Esophagus mucosa (tissue), 1 donor: ENCODE measurements at regions not wholly inside any gene's neighbourhood (a gene's known extent, or its start where the extent isn't known, plus 50 kb on each side); places are given as distances from the start of the nearest gene placed in this dataset.
"Not testable (repeated sequence)": the region's sequence is repeated elsewhere in the genome, so short reads cannot be mapped to it uniquely, and the experiment has no call there.

Experiments used
- ATAC-seq: fragments of 200-7000 bp; cut with Tn5 transposase; one replicate; pipeline ENCODE4 v1.9.1; 2020
- donor health status: DM: yes; HTN: yes; CAD: no.

GRCh38 chr4:45063696-45064095 is 337.3 kb upstream of the GNPDA2 start:
- no peak for ATAC-seq

DNA sequence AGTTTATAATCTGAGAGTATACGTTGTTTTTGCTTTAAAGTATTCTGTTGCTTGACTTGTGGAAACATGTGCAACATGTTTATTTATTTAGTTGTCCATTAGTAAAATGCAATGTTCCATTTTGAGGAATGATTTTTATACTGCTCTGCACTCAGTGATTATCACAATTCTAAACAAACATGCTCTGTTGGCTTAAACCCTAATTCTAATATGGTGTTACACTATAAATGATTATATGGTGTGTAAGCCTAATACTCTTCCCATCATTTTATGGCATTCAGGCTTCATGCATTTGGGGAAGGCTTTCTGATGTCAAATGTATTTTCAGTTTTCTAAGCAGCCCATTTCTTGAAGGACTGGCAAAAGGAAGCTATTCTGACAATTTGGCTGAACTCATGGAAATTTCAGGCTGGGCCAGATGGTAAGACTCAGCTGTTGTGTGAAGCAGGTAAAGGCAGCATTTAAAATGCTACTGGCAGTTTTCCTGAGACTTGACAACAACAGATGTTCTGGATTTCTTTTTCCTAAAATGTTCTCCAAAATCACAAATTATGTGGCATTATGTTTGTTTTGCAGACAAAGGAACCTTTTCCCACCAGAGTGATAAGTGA is 336.7 kb upstream of the GNPDA2 start:
- ATAC-seq, result no peak

DNA sequence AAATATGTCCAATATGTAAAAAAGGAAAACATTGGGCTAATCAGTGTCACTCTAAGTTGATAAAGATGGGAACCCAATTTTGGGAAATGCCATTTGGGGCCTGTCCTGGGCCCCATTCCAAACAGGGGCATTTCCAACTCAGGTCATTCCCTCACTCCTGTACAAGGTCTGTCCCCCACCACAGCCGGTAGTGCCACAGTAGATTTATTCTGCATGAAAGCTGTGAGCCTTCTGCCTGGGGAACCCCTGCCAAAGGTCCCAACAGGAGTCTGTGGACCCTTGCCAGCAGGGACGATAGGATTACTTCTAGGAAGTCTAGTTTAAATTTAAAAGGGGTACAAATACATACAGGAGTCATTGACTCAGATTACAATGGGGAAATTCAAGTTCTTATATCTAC is 317.6 kb upstream of the GNPDA2 start:
- ATAC-seq, result no peak

- no peak for ATAC-seq
Measured at GRCh38 chr4:45036677-45037076, 310.3 kb upstream of the GNPDA2 start.

DNA sequence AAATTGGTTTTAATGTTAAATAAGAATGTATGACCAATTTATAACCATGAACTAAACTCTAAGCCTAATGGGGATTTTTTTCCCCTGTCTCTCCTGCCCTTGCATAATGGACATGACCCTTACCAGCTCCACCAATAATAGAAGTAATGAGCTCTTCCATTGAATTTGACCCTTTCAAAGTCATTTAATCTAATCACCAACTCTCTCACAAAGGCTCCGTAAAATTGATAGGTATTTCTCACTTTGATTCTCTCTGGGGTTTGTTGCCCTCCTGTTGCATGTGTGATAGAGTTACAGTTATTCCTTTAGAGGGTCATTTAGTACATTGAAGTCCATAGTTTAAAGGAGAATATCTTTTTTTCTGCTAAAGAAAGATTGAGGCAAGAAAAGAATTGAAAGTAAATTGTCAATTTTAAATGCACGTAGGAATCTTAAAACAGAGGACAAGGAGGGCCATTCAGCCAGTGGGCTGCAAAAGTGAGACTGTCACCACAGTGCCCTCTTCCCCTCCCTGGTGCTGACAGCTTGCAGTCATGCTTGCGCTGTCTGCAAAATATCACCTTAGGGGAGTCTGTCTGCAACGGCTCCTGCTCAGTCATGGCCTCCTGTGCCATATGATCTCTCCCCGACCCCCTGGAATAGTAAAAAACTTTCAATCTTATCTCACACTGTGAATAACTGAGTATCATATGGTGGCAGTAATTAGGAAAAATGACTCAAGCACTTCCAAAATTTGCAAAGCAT is 307.5 kb upstream of the GNPDA2 start:
- ATAC-seq, result no peak

DNA sequence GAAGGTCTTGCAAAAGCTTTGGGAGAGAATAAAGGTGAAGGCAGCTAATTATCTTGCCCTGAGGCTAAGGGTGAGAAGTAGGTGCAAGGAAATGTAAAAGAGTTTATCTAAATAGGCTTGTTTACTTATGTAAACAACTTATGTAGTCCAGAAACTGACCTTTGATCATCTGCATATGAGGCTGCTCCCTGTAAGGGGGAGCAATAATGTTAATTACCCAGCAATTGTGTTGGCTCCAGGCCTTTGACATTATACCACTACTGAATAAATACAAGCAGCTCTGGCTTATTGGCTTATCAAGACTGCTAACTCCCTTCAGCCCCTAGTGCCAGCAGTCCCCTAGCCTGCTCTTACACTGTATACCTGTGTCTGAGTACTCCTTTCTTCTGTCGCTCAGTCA is 303.7 kb upstream of the GNPDA2 start:
- ATAC-seq, result no peak

GRCh38 chr4:45007508-45007907 is 281.2 kb upstream of the GNPDA2 start:
- no peak for ATAC-seq

DNA sequence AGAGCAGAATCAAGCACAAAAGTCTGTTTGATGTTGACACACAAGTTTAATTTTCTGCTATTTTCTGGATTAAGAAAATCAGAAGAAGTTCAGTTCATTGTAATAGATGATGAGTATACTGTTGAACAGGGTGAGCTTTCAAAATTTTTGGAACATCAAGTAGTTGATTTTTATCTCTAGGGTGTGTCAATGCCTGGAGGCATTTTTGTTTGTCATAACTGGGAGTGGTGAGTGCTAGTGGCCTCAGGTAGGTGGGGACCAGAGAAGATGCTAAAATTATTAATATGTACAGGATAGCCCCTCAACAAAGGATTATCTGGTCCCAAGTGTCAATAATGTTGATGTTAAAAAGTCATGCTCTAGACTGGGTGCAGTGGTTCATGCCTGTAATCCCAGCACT is 279.7 kb upstream of the GNPDA2 start:
- ATAC-seq, result no peak

DNA sequence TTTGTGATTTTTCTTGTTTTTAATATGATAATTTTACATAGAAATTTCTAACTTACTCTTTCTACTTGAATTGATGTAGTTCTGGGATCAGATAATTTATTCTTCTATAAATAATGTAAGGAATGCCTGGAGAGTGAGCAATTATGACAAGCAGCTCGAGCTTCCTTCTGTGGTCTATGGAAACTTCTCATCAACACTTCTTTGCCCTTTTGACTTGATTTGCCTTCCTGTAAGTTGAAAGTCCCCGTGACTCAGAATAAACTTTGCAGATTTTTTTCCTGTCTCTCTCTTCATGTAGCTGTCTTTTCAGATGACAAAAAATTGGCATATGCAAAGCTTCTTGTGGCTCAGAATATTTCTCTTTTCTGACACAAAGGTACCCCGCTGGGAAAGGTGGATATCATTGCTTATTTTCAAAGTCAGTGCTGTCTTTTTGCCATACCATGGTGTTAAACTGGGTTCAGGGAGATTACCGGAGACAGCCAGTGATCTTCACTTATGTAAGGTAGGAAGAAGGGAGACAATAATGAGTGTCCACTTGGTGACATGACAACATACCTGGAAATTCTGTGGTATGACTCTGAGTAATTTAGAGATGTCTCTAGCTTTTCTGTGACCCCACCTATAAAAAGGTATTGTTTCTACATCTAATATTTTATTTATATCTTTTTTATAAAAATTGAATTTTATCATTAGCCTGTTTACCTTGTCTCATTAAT is 278.6 kb upstream of the GNPDA2 start:
- ATAC-seq, result no peak

DNA sequence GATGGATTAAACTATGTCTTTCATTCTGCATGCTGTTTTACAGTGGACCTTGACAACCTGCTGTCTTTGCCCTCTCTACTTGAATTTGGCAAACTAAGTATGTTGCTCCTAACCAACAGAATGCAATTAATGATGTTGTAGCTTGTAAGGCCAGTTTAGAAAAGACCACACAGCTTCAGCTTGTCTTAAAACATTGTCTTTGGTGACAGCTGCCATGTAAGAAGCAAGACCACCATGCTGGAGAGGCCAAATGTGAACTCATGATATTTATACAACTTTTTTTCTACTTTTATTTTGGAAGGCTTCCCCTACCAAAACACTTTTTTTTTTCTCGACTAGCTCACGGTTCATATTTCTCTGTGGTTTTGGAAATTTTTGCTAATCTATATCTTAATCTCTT is 278.0 kb upstream of the GNPDA2 start:
- no peak for ATAC-seq

DNA sequence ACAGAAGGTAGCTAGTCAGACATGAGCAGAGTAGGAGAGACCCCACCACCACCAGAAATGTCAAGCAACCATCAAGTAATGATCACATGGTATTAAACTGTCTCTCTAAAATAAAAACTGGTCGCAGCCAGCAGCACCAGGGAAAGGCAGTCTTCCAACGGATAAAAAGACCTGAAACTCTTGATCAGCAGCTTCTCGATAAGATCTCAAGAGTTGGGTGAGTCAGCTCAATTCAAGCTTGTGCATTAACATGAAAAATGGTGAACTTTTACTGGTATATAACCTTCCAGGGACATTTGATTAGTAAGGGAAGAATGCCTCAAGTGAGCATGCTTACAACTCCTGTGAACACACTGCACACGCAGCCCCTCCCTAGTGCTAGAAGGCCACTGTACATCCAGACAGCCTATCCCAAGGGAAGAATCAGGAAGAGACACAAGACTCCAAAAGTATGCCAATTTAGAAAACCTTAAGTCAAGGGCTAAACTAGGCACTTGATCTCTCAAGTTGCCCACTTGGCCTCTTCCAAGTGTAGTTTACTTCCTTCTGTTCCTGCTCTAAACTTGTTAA is 270.0 kb upstream of the GNPDA2 start:
- ATAC-seq, result no peak

DNA sequence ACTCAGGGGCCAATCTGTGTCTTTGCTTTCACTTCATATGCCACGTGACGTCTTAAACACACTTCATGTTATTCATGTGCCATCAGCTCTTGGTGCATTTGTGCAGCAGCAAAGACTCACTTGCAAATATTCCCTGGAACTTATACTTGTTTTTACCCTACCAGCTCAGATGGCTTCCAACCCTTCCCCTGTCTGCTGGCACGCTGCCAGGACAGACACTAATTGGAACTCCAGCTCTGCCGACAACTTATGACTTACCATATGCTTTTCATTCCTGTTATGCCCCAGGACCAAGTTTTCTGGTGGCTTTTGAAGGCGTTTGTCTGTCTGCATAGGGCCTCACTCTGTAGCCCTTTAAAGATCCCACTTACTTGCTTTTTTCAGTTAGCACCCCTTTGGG is 261.7 kb upstream of the GNPDA2 start:
- ATAC-seq, result no peak

- ATAC-seq, result no peak
Measured at GRCh38 chr4:44985938-44986337, 259.6 kb upstream of the GNPDA2 start.

DNA sequence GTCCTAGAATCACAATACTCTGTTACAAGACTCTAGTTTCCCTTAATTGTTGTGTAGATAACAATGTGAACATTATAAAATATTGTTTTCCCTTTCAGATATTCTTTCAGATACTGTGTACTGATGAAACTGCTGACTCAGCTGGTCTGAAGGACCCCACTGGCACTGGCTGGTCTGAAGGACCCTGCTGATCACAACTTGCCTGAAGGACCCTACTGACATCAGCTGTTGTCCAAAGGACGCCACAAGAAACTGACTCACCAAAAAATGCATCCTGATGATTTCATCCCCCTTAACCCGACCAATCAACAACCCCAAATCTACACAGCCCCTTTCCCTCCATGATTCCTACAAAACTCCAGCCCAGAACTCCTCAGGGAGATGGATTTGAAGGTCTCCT is 258.8 kb upstream of the GNPDA2 start:
- no peak for ATAC-seq

- ATAC-seq, result no peak
Measured at GRCh38 chr4:44984083-44984482, 257.7 kb upstream of the GNPDA2 start.

GRCh38 chr4:44983083-44983482 is 256.7 kb upstream of the GNPDA2 start:
- ATAC-seq, result no peak

- no peak for ATAC-seq
Measured at GRCh38 chr4:44978020-44978419, 251.7 kb upstream of the GNPDA2 start.

DNA sequence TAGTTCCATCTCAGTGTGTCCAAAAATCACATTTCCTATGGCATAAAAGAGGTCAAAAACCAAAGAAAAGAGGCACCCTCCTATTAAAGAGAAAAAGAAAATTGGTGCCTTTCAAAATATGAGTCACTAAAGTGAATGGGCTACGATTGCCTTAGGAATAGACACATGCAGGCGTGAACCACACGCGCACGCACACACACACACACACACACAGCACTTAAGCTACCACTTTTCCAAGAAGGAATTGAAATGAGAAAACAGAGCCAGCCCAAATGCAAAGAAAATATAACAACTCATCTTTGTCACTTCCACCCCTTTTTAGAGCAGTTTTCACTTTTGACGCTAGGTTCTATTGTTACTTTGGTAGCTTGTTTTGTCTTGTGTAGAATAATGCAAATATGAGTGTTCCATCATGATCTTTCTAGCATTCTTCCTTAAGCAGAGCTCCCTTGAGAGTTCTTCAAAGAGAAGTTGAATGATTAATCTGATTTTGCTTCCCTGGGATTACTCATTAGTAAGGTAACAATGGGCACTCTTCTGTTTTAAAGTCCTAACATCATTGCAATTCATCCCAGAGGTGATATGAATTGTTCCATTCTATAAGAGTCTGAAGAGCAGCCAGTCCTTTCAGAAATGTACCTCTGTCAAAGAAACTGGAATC is 239.2 kb upstream of the GNPDA2 start:
- no peak for ATAC-seq

- not testable (repeated sequence) for ATAC-seq
Measured at GRCh38 chr4:44964086-44964485, 237.7 kb upstream of the GNPDA2 start.

DNA sequence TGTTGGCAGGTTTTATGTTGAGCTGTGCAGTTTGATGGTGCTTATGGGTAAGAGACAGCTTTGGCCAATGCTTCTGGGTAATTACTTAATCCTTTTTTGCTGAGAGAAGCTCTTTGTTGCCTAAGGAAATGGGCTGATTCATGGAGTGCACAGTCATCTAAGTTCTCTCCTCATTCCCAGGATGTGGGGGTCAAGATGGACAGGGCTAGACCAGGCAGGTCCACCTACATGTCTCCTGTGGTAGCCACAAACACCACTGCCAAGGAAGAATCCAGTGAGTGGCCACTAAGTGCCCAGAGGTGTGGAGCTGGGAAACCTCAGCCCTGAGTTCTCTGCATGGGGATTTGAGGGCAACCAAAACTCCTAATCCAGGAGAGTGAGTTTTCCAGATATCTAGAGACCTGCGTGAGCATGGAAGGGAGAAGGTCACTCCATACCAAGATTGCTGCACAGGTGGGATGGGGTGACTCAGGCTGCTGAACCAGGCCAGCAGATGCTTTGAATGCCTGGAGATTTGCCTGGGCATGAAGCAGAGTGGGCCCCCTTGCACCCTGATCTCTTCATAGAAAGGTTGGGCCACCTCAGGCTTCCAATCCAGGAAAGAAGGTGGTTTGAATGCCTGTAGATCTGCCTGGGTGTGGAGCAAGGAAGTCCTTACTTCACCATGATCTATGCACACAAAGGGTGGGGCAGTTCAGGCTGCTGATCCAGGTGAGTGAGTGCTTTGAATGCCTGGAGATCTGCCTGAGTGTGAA is 234.8 kb upstream of the GNPDA2 start:
- ATAC-seq, result no peak

DNA sequence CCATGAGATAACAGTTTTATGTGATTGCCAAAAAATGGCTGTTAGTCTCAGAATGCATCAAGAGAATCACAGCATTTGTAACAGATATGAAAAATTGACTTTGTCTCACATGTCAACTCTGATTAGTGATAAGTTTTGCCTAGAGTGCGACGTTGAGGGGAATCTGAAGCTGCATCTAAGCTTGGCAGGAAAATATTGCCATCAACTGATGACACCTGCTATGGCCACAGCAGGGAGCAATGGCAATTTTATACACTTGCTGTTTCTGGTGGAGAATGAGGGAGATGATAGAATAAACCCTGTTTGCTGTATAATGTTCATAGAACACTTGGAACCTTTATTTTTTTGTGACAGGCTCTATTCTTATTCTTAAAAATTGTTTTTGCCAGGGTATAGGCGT is 205.4 kb upstream of the GNPDA2 start:
- no peak for ATAC-seq

GRCh38 chr4:44928785-44929184 is 202.4 kb upstream of the GNPDA2 start:
- no peak for ATAC-seq
